ENCODE measurements at regions not wholly inside any gene's neighbourhood (a gene's known extent, or its start where the extent isn't known, plus 50 kb on each side); places are given as distances from the start of the nearest gene placed in this dataset.

GRCh38 chrX:40484408-40485091 is 96.2 kb upstream of the ATP6AP2 start:
- TF ChIP-seq POLR2A (IDR thresholded peaks at IDR 0.05; ENCODE audit: low read depth, low read length) (no peak), MYC (IDR thresholded peaks at IDR 0.05; ENCODE audit: low read depth, low read length) (no peak), CTCF (IDR thresholded peaks at IDR 0.05; ENCODE audit: extremely low read depth in 1 of 2, insufficient read depth in 1 of 2, low read depth in 1 of 2, low read length in 2 of 2) (no peak), POLR2AphosphoS5 (IDR thresholded peaks at IDR 0.05; ENCODE audit: insufficient read depth, low read depth, low read length) (no peak), EZH2 (IDR thresholded peaks at IDR 0.05; ENCODE audit: borderline replicate concordance, low read depth, low read length, severe bottlenecking) (no peak), MAX (IDR thresholded peaks at IDR 0.05; ENCODE audit: insufficient read depth, insufficient read length) (no peak), JUN (IDR thresholded peaks at IDR 0.05; ENCODE audit: borderline replicate concordance, insufficient read depth, insufficient read length, low read depth) (no peak), GATA2 (IDR thresholded peaks at IDR 0.05; ENCODE audit: insufficient read depth, insufficient read length, low read depth, low read length) (no peak), FOS (IDR thresholded peaks at IDR 0.05; ENCODE audit: borderline replicate concordance, insufficient read depth, low read length) (no peak)

Measured in endothelial cell of umbilical vein (primary cell).